Lung (tissue), 12 donors: ENCODE measurements at regions not wholly inside any gene's neighbourhood (a gene's known extent, or its start where the extent isn't known, plus 50 kb on each side); places are given as distances from the start of the nearest gene placed in this dataset. TPM values are rescaled to one million over a fixed set of nuclear protein-coding genes. Genes with fewer than 3 reads are reported as not detected.
A peak's percentile ranks its signal among the peaks of the same experiment; 100 is the strongest.

Source experiments
- ATAC-seq: fragments of 200-7000 bp; cut with Tn5 transposase; one replicate; pipeline ENCODE4 v1.9.1; 2020; ENCODE audit warnings: moderate number of reproducible peaks; ENCODE audit not compliant: insufficient read depth, low FRiP score
- DNase-seq, 3 donors: peaks; one replicate each; pipeline ENCODE4 v3.0.0-alpha.2; 2013 to 2017
- H3K27ac ChIP-seq, 2 donors: one replicate each; pipeline ENCODE4 v1.5.1; 2013; ENCODE audit warnings: mild to moderate bottlenecking in 2 of 2, moderate library complexity in 2 of 2, control low read depth in 1 of 2, inconsistent platforms in 1 of 2, low read depth in 1 of 2, low read length in 1 of 2
- H3K27me3 ChIP-seq, 3 donors: one replicate each; pipeline ENCODE4 v1.5.1; 2013; ENCODE audit warnings: low read length in 2 of 3; ENCODE audit not compliant: control insufficient read depth in 3 of 3, insufficient read depth in 3 of 3
- H3K36me3 ChIP-seq, 4 donors: one replicate each; pipeline ENCODE4 v1.5.1; 2013; ENCODE audit warnings: low read length in 4 of 4, mild to moderate bottlenecking in 1 of 4, moderate library complexity in 1 of 4; ENCODE audit not compliant: control insufficient read depth in 4 of 4, insufficient read depth in 4 of 4
- H3K4me1 ChIP-seq, 5 donors: one replicate each; pipeline ENCODE4 v1.5.1; 2013; ENCODE audit warnings: low read length in 5 of 5, mild to moderate bottlenecking in 2 of 5, moderate library complexity in 1 of 5; ENCODE audit not compliant: control insufficient read depth in 5 of 5, insufficient read depth in 5 of 5
- H3K4me3 ChIP-seq: one replicate; pipeline ENCODE4 v1.5.1; 2013; ENCODE audit warnings: mild to moderate bottlenecking, control low read depth, moderate library complexity
- H3K9ac ChIP-seq, 2 donors: one replicate each; pipeline ENCODE4 v1.5.1; 2013; ENCODE audit warnings: low read length in 2 of 2, control low read depth in 1 of 2; ENCODE audit not compliant: insufficient read depth in 1 of 2
- H3K9me3 ChIP-seq, 4 donors: one replicate each; pipeline ENCODE4 v1.5.1; 2013; ENCODE audit warnings: low read length in 3 of 4, mild to moderate bottlenecking in 1 of 4, moderate library complexity in 1 of 4; ENCODE audit not compliant: control insufficient read depth in 4 of 4, insufficient read depth in 3 of 4
- WGBS, 2 donors: extraction: QIAGEN DNeasy Blood & Tissue Kit; methylation state at CpG; one replicate each; pipeline ENCODE4 v1.1.7; 2013; 5-methylcytosine and 5-hydroxymethylcytosine counted together
- small RNA-seq: library from RNA; depleted of rRNA; stranded (forward); fragments of <200 nt; gene quantifications from one replicate; pipeline ENCODE3, GENCODE V24; 2014; ENCODE audit warnings: low replicate concordance
- TF ChIP-seq, protein P1 (sequence below): IDR thresholded peaks from 2 replicates; pipeline ENCODE4 v1.5.1; 2012; ENCODE audit warnings: mild to moderate bottlenecking; ENCODE audit errors: control extremely low read depth, extremely low read depth
- donor health status: control.
- donor health status: control.
- donor health status: Bipolar disorder and iron deficiency.
- donor health status: healthy.
- donor health status: DM: yes; HTN: yes; CAD: no.

DNA sequence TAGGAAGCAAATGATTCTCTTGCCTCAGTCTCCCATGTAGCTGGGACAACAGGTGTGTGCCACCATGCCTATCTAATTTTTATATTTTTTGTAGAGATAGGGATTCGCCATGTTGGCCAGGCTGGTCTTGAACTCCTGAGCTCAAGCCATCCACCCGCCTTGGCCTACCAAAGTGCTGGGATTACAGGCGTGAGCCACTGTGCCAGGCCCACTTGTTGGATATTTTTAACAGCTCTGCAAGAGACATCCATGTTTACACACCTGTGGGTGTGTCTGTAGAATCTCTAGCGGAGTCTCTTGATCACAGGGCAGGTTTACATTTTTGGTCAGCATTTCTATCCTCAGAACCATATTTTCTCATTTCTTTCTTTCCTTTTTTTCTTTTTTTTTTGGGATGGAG is 53.1 kb upstream of the ZFP64 start:
- TF ChIP-seq, protein P1, sequence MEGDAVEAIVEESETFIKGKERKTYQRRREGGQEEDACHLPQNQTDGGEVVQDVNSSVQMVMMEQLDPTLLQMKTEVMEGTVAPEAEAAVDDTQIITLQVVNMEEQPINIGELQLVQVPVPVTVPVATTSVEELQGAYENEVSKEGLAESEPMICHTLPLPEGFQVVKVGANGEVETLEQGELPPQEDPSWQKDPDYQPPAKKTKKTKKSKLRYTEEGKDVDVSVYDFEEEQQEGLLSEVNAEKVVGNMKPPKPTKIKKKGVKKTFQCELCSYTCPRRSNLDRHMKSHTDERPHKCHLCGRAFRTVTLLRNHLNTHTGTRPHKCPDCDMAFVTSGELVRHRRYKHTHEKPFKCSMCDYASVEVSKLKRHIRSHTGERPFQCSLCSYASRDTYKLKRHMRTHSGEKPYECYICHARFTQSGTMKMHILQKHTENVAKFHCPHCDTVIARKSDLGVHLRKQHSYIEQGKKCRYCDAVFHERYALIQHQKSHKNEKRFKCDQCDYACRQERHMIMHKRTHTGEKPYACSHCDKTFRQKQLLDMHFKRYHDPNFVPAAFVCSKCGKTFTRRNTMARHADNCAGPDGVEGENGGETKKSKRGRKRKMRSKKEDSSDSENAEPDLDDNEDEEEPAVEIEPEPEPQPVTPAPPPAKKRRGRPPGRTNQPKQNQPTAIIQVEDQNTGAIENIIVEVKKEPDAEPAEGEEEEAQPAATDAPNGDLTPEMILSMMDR = no peak
- no peak for ATAC-seq
- 90 to 92% methylated on average over 4 of the region's 4 CpGs for WGBS, 2 donors

DNA sequence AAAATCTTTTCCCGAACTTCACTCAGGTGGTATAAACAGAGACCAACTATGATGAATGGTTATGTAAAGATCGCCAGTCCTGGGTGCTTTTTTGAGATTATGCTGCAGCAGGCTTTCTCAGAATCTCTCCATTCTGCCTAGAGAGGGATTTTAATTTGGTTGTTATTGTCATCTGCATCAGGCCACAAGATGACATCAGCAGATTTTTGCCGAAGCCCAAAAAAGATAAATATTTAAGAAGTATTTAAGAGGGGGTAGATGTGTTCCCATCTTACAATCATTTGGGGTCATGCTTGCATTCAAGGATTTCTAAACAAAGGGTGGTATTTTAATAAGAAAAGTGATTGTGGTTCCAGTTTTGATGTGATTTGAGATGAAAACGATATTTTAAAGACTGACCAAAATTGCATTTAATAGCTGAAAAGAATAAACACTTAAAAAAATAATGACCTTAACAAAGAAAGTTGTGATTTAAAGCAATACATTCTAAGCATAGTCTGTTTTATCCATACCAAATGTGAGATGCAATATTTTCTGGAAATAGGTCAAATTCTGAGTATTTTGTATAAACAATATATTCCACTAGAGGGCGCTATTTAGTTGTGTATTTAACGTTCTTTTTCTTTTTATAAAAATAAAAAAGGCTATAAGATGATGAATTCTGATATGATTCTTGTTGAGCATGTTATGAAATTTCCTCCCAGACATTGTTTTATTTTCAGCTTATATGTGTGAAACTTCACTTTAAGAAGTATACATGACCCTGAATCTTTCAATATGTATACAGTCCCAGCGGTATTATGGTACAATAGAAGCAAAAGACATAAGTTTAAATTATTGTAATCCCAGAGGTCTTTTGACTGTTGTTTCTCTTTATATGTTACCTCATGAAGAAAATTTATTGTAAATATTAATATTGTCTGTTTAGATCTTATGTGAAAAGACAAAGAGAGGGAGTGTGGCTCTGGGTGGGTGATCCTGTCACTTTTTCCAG is 51.0 kb upstream of the ZFP64 start:
- H3K9ac ChIP-seq = no peak overlapping the region
- 46 to 48% methylated on average over 7 of the region's 7 CpGs for WGBS, 2 donors
- H3K27me3 ChIP-seq = no peaks in the 10 kb centered on the region
- H3K4me1 ChIP-seq = peaks cover 0 to 7% (median 0%) of the 10 kb centered on the region in 5 donors
- H3K36me3 ChIP-seq = no peaks in the 10 kb centered on the region
- no peak overlapping the region for H3K4me3 ChIP-seq
- no peak for ATAC-seq
- peak in 2 of 3 donors; percentile 75 for DNase-seq
- TF ChIP-seq, protein P1 = peak; percentile 4
- H3K9me3 ChIP-seq = no peaks in the 10 kb centered on the region
- H3K27ac ChIP-seq = no peak overlapping the region

More for the DNA sequence above, 53.1 kb upstream of the ZFP64 start:
- no peak for DNase-seq
- Histone ChIP-seq H3K9me3 (no peaks in the 10 kb centered on the region), H3K27me3 (no peaks in the 10 kb centered on the region), H3K4me3 (no peak overlapping the region), H3K27ac (no peak overlapping the region), H3K4me1 (peaks cover 0 to 7% (median 0%) of the 10 kb centered on the region in 5 donors), H3K36me3 (no peaks in the 10 kb centered on the region), H3K9ac (no peak overlapping the region)

Small RNAs in the stretch of these regions (small RNA-seq; reads per million reads assigned to genes)
- gene RF02271 (not detected), gene RPL36P1 (not detected)
